ENCODE measurements at regions not wholly inside any gene's neighbourhood (a gene's known extent, or its start where the extent isn't known, plus 50 kb on each side); places are given as distances from the start of the nearest gene placed in this dataset.

DNA sequence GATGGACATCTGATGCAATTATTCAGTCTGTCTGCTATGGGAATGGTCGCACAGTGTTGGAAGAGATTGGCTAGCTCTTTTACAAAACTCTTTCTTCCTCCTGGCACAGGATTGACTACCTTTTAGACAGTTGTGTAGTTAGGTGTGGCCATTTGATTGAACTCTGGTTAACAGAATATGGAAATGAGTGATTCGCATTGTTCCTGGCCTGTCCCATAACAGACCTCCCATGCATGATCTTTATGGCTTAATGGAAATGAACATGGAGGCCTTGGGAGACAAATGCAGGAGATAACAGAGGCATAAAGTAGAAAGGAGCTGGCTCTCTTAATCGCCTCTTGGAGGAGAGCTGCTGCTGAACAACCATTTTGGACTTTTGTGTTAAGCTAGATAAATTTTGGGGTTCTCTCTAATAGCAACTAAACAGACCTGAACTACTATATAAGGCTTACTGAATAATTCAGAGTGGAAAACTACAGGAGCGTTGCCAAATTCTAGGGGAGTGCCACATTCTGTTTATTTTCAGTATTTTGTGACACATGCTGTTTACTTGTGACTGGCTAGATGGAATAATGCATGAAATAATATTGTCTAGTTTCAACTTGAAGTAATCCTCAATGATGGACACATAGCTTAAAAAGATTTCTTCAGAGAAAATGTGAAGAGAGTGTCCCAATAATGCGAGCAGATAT lies 357.7 kb upstream of the SGO1 start (continued):
- TF ChIP-seq, protein P1, sequence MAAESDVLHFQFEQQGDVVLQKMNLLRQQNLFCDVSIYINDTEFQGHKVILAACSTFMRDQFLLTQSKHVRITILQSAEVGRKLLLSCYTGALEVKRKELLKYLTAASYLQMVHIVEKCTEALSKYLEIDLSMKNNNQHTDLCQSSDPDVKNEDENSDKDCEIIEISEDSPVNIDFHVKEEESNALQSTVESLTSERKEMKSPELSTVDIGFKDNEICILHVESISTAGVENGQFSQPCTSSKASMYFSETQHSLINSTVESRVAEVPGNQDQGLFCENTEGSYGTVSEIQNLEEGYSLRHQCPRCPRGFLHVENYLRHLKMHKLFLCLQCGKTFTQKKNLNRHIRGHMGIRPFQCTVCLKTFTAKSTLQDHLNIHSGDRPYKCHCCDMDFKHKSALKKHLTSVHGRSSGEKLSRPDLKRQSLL (tag by site-specific recombination; IDR thresholded peaks at IDR 0.05) = no peak
- TF ChIP-seq ZNF184 (tag by site-specific recombination; IDR thresholded peaks at IDR 0.05) = no peak
- no peak for TF ChIP-seq EGR2 (tag by site-specific recombination; IDR thresholded peaks at IDR 0.05; ENCODE audit: low read depth)

GRCh38 chr3:20540066-20540465 lies 354.1 kb upstream of the SGO1 start:
- no peak overlapping the region for H3K27ac ChIP-seq (ENCODE audit: extremely low read depth, low read depth, low read length)
- no peaks in the 10 kb centered on the region for H3K9me3 ChIP-seq (ENCODE audit: control insufficient read depth, insufficient read depth, low read depth, low read length)
- CTCF ChIA-PET = no interaction called here
- no peaks in the 10 kb centered on the region for H3K4me1 ChIP-seq (ENCODE audit: control insufficient read depth, insufficient read depth, low read length)
- POLR2A ChIA-PET = no interaction called here
- TF ChIP-seq ZNF776 (tag by site-specific recombination; IDR thresholded peaks at IDR 0.05; ENCODE audit: borderline replicate concordance) (no peak), ZNF830 (tag by site-specific recombination; IDR thresholded peaks at IDR 0.05; ENCODE audit: low read depth) (no peak)
- H3K36me3 ChIP-seq (ENCODE audit: control insufficient read depth in 2 of 2, insufficient read depth in 1 of 2, low read length in 2 of 2) = no peaks in the 10 kb centered on the region
- no peak overlapping the region for H3K4me3 ChIP-seq (ENCODE audit: low read depth, low read length)

GRCh38 chr3:20539666-20540065 lies 353.7 kb upstream of the SGO1 start:
- POLR2A ChIA-PET = no interaction called here
- TF ChIP-seq INSM2 (tag by site-specific recombination; IDR thresholded peaks at IDR 0.05) (no peak), ZNF670 (tag by site-specific recombination; IDR thresholded peaks at IDR 0.05; ENCODE audit: low read depth) (no peak), ZNF629 (tag by site-specific recombination; IDR thresholded peaks at IDR 0.05) (no peak), ZNF335 (tag by site-specific recombination; conservative IDR thresholded peaks at IDR 0.05) (no peak)

DNA sequence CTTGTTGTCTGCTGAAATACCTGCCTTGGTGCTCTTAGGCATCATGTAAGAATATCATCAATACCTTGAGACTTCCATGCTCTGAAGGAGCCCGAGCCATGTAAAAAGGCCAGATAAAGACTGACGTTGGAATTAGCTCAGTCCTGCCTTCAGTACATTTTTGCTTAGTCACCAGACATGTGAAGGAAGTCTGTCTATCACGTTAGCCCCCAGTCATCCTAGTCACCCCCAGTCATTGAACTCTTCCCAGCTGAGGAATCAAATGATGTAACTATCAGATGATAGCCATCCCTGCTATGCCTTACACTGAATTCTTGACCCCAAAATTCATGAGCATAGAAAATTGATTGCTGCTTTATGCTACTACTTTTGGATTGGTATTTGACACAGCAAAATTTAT lies 351.2 kb upstream of the SGO1 start:
- ChIA-PET POLR2A (no interaction called here), CTCF (no interaction called here)
- no peak overlapping the region for H3K27ac ChIP-seq (ENCODE audit: extremely low read depth, low read depth, low read length)
- H3K9me3 ChIP-seq (ENCODE audit: control insufficient read depth, insufficient read depth, low read depth, low read length) = no peaks in the 10 kb centered on the region
- no peaks in the 10 kb centered on the region for H3K4me1 ChIP-seq (ENCODE audit: control insufficient read depth, insufficient read depth, low read length)
- no peak overlapping the region for H3K4me3 ChIP-seq (ENCODE audit: low read depth, low read length)
- no peaks in the 10 kb centered on the region for H3K36me3 ChIP-seq (ENCODE audit: control insufficient read depth in 2 of 2, insufficient read depth in 1 of 2, low read length in 2 of 2)
- TF ChIP-seq ZNF433 (tag by site-specific recombination; IDR thresholded peaks at IDR 0.05; ENCODE audit: low read depth) (no peak), ZNF132 (tag by site-specific recombination; IDR thresholded peaks at IDR 0.05; ENCODE audit: borderline replicate concordance) (no peak), ZNF529 (tag by site-specific recombination; IDR thresholded peaks at IDR 0.05; ENCODE audit: insufficient replicate concordance) (no peak), ZNF549 (tag by site-specific recombination; IDR thresholded peaks at IDR 0.05) (no peak), ZNF830 (tag by site-specific recombination; IDR thresholded peaks at IDR 0.05; ENCODE audit: low read depth) (no peak), ZNF175 (tag by site-specific recombination; IDR thresholded peaks at IDR 0.05) (no peak), ZNF302 (tag by site-specific recombination; IDR thresholded peaks at IDR 0.05; ENCODE audit: low read depth) (no peak), ZNF366 (tag by site-specific recombination; conservative IDR thresholded peaks at IDR 0.05) (no peak), ZEB2 (tag by site-specific recombination; IDR thresholded peaks at IDR 0.05) (no peak), ZNF707 (tag by site-specific recombination; IDR thresholded peaks at IDR 0.05) (no peak), ZNF426 (tag by site-specific recombination; IDR thresholded peaks at IDR 0.05) (no peak), ZNF292 (tag by site-specific recombination; IDR thresholded peaks at IDR 0.05; ENCODE audit: borderline replicate concordance, low read depth) (no peak), ZNF639 (tag by site-specific recombination; IDR thresholded peaks at IDR 0.05) (no peak), ZFHX2 (tag by site-specific recombination; conservative IDR thresholded peaks at IDR 0.05) (no peak), ZNF704 (tag by site-specific recombination; IDR thresholded peaks at IDR 0.05) (no peak)

More at GRCh38 chr3:20539666-20540065, 353.7 kb upstream of the SGO1 start:
- Histone ChIP-seq H3K27ac (ENCODE audit: extremely low read depth, low read depth, low read length) (no peak overlapping the region), H3K36me3 (ENCODE audit: control insufficient read depth in 2 of 2, insufficient read depth in 1 of 2, low read length in 2 of 2) (no peaks in the 10 kb centered on the region), H3K9me3 (ENCODE audit: control insufficient read depth, insufficient read depth, low read depth, low read length) (no peaks in the 10 kb centered on the region), H3K4me3 (ENCODE audit: low read depth, low read length) (no peak overlapping the region), H3K4me1 (ENCODE audit: control insufficient read depth, insufficient read depth, low read length) (no peaks in the 10 kb centered on the region)
- CTCF ChIA-PET = no interaction called here
